Loucy (cell line): ENCODE measurements at regions not wholly inside any gene's neighbourhood (a gene's known extent, or its start where the extent isn't known, plus 50 kb on each side); places are given as distances from the start of the nearest gene placed in this dataset.

Source experiments
- H2AFZ ChIP-seq: fragments of 200-600 bp; sonication (generic); 2 replicates; pipeline ENCODE4 v1.6.0; 2016; ENCODE audit warnings: antibody characterized with exemption, mild to moderate bottlenecking, low read length, moderate library complexity
- H3F3A ChIP-seq: fragments of 200-600 bp; 2 replicates; pipeline ENCODE4 v1.6.0; 2016; ENCODE audit warnings: antibody characterized with exemption, low read depth, mild to moderate bottlenecking
- H3K27me3 ChIP-seq: fragments of 200-600 bp; sonication (generic); 2 replicates; pipeline ENCODE4 v1.6.1; 2014; ENCODE audit warnings: low read length, mild to moderate bottlenecking; ENCODE audit not compliant: insufficient read depth, poor library complexity, severe bottlenecking
- H3K36me3 ChIP-seq: fragments of 200-600 bp; sonication (generic); 2 replicates; pipeline ENCODE4 v1.6.1; 2016; ENCODE audit warnings: low read length; ENCODE audit not compliant: insufficient read depth
- H3K4me1 ChIP-seq: fragments of 200-600 bp; sonication (generic); 2 replicates; pipeline ENCODE4 v1.5.1; 2014; ENCODE audit warnings: low read length, mild to moderate bottlenecking; ENCODE audit not compliant: insufficient read depth, poor library complexity, severe bottlenecking
- H3K4me2 ChIP-seq: fragments of 200-600 bp; sonication (generic); 2 replicates; pipeline ENCODE4 v1.6.0; 2014; ENCODE audit warnings: antibody characterized with exemption, low read length, low read depth, mild to moderate bottlenecking; ENCODE audit not compliant: poor library complexity, severe bottlenecking
- H3K4me3 ChIP-seq: fragments of 200-600 bp; sonication (generic); 2 replicates; pipeline ENCODE4 v1.5.1; 2014; ENCODE audit warnings: low read length, mild to moderate bottlenecking, mixed read lengths; ENCODE audit not compliant: poor library complexity, severe bottlenecking
- H3K79me2 ChIP-seq: fragments of 200-600 bp; sonication (generic); 2 replicates; pipeline ENCODE4 v1.6.1; 2014; ENCODE audit warnings: low read length; ENCODE audit not compliant: insufficient read depth
- H3K9ac ChIP-seq: fragments of 200-600 bp; sonication (generic); 2 replicates; pipeline ENCODE4 v1.6.0; 2014; ENCODE audit warnings: mild to moderate bottlenecking, low read depth, low read length, moderate library complexity; ENCODE audit not compliant: poor library complexity, severe bottlenecking
- H3K9me2 ChIP-seq: fragments of 200-600 bp; sonication (generic); replicated peaks from 2 replicates; pipeline ENCODE4 v1.6.1; 2016; ENCODE audit warnings: low read depth, low read length, mixed read lengths
- H3K9me3 ChIP-seq: fragments of 200-600 bp; sonication (generic); 2 replicates; pipeline ENCODE4 v1.6.1; 2014; ENCODE audit warnings: mild to moderate bottlenecking, antibody characterized with exemption, low read length, low read depth; ENCODE audit not compliant: insufficient read depth
- H4K20me1 ChIP-seq: fragments of 200-600 bp; sonication (generic); 2 replicates; pipeline ENCODE4 v1.6.0; 2014; ENCODE audit warnings: antibody characterized with exemption, low read length, mild to moderate bottlenecking; ENCODE audit not compliant: insufficient read depth, poor library complexity, severe bottlenecking
- CTCF ChIP-seq: fragments of 200-600 bp; sonication (generic); conservative IDR thresholded peaks from 2 replicates; pipeline ENCODE4 v1.5.1; 2014; ENCODE audit warnings: mild to moderate bottlenecking, antibody characterized with exemption, low read length
- EZH2phosphoT487 ChIP-seq: fragments of 200-600 bp; IDR thresholded peaks from 2 replicates; pipeline ENCODE4 v1.6.1; 2018; ENCODE audit warnings: antibody characterized with exemption, mild to moderate bottlenecking, moderate library complexity, borderline replicate concordance

GRCh38 chr3:28971156-28971555, 309.7 kb upstream of the RBMS3 start:
- no peak for TF ChIP-seq CTCF
- no peak for TF ChIP-seq EZH2phosphoT487

DNA sequence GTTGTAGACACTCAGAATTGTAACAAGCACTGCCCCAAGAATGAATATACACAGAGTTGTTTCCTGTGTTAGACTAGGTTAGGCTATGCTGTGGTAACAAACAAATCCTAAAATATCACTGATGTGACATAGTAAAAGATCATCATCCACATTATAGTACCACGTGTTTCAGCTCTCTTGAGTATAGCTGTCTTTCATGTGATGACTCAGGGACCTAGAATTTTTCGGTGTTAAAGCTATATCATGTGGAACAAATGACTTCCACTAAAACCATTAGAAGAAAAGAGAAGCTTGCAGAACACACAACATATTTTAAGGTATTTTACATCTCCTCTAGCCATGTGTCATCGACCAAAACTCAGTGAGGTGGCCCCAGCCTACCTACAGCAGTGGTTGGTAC, 307.9 kb upstream of the RBMS3 start:
- TF ChIP-seq EZH2phosphoT487 (no peak), CTCF (no peak)

More at GRCh38 chr3:28971156-28971555, 309.7 kb upstream of the RBMS3 start:
- Histone ChIP-seq H3K79me2 (no peaks in the 10 kb centered on the region), H3K4me2 (no peak overlapping the region), H3K4me3 (no peak overlapping the region), H3K4me1 (no peaks in the 10 kb centered on the region), H3K9me2 (no peaks in the 10 kb centered on the region), H3K9ac (no peak overlapping the region), H3K36me3 (no peaks in the 10 kb centered on the region), H3F3A (no peaks in the 10 kb centered on the region), H2AFZ (no peak overlapping the region), H3K9me3 (peaks cover 4% of the 10 kb centered on the region; the same call in 1 of the 2 replicates), H4K20me1 (no peaks in the 10 kb centered on the region), H3K27me3 (no peaks in the 10 kb centered on the region)

GRCh38 chr3:28973609-28974008, 307.3 kb upstream of the RBMS3 start:
- no peak overlapping the region for H3K9ac ChIP-seq
- H3K9me3 ChIP-seq, result peaks cover 4% of the 10 kb centered on the region; the same call in 1 of the 2 replicates
- no peak overlapping the region for H2AFZ ChIP-seq
- H3K79me2 ChIP-seq, result no peaks in the 10 kb centered on the region
- H4K20me1 ChIP-seq, result no peaks in the 10 kb centered on the region
- no peaks in the 10 kb centered on the region for H3F3A ChIP-seq
- no peaks in the 10 kb centered on the region for H3K9me2 ChIP-seq
- no peaks in the 10 kb centered on the region for H3K36me3 ChIP-seq
- H3K4me3 ChIP-seq, result no peak overlapping the region
- TF ChIP-seq CTCF, result no peak
- TF ChIP-seq EZH2phosphoT487, result no peak
- no peaks in the 10 kb centered on the region for H3K4me1 ChIP-seq
- no peaks in the 10 kb centered on the region for H3K27me3 ChIP-seq
- H3K4me2 ChIP-seq, result no peak overlapping the region

More for the DNA sequence above, 307.9 kb upstream of the RBMS3 start:
- no peaks in the 10 kb centered on the region for H3K36me3 ChIP-seq
- no peaks in the 10 kb centered on the region for H4K20me1 ChIP-seq
- H3K9me2 ChIP-seq, result no peaks in the 10 kb centered on the region
- H3K79me2 ChIP-seq, result no peaks in the 10 kb centered on the region
- H3K27me3 ChIP-seq, result no peaks in the 10 kb centered on the region
- H3K9ac ChIP-seq, result no peak overlapping the region
- no peaks in the 10 kb centered on the region for H3F3A ChIP-seq
- no peak overlapping the region for H2AFZ ChIP-seq
- H3K4me3 ChIP-seq, result no peak overlapping the region
- no peak overlapping the region for H3K4me2 ChIP-seq
- no peaks in the 10 kb centered on the region for H3K4me1 ChIP-seq
- peaks cover 4% of the 10 kb centered on the region; the same call in 1 of the 2 replicates for H3K9me3 ChIP-seq
